Mammary epithelial cell (primary cell): ENCODE measurements at regions not wholly inside any gene's neighbourhood (a gene's known extent, or its start where the extent isn't known, plus 50 kb on each side); places are given as distances from the start of the nearest gene placed in this dataset.

Source experiments
- CTCF ChIP-seq, 2 donors: IDR thresholded peaks in 1 of 2; conservative IDR thresholded peaks in 1 of 2; 2 replicates each; pipeline ENCODE4 v1.5.1; 2011 to 2012; ENCODE audit warnings: inconsistent platforms in 2 of 2, low read length in 2 of 2, mild to moderate bottlenecking in 2 of 2, control low read depth in 1 of 2, low read depth in 1 of 2; ENCODE audit not compliant: insufficient read depth in 1 of 2; ENCODE audit errors: extremely low read depth in 1 of 2
- EZH2 ChIP-seq: IDR thresholded peaks from 2 replicates; pipeline ENCODE4 v1.6.1; 2012; ENCODE audit warnings: low read length, inconsistent platforms, borderline replicate concordance

GRCh38 chr2:14492920-14493503 lies 139.5 kb upstream of the LRATD1 start:
- TF ChIP-seq EZH2 = no peak
- no peak for TF ChIP-seq CTCF (conservative IDR thresholded peaks at IDR 0.05 in 1 of 2, IDR thresholded peaks at IDR 0.05 in 1 of 2; ENCODE audit: extremely low read depth in 1 of 2, insufficient read depth in 1 of 2, low read depth in 1 of 2, low read length in 2 of 2)
